ENCODE measurements at regions not wholly inside any gene's neighbourhood (a gene's known extent, or its start where the extent isn't known, plus 50 kb on each side); places are given as distances from the start of the nearest gene placed in this dataset.
A peak's percentile ranks its signal among the peaks of the same experiment; 100 is the strongest.
"Not testable (repeated sequence)": the region's sequence is repeated elsewhere in the genome, so short reads cannot be mapped to it uniquely, and the experiment has no call there.

DNA sequence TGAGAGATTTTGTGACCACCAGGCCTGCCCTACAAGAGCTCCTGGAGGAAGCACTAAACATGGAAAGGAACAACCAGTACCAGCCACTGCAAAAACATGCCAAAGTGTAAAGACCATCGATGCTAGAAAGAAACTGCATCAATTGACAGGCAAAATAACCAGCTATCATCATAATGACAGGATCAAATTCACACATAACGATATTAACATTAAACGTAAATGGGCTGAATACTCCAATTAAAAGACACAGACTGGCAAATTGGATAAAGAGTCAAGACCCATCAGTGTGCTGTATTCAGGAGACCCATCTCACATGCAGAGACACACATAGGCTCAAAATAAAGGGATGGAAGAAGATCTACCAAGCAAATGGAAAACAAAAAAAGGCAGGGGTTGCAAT lies 182.4 kb downstream of the PRELID2 start:
- DNase-seq, result not testable (repeated sequence)

DNA sequence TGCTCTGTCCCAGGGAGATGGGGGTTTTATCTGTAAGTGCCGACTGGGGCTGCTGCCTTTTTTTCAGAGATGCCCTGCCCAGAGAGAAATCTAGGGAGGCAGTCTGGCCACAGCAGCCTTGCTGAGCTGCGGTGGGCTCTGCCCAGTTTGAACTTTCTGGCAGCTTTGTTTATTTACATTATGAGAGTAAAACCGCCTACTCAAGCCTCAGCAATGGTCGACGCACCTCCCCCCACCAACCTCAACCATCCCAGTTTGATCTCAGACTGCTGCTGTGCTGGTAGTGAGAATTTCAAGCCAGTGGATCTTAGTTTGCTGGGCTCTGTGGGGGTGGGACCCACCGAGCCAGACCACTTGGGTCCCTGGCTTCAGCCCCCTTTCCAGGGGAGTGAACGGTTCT lies 188.0 kb downstream of the PRELID2 start:
- not testable (repeated sequence) for DNase-seq

DNA sequence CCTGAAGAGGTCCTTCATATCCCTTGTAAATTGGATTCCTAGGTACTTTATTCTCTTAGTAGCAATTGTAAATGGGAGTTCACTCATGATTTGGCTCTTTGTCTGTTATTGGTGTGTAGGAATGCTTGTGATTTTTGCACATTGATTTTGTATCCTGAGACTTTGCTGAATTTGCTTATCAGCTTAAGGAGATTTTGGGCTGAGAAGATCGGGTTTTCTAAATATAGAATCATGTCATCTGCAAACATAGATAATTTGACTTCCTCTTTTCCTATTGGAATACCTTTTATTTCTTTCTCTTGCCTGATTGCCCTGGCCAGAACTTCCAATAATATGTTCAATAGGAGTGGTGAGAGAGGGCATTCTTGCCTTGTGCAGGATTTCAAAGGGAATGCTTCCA lies 191.9 kb downstream of the PRELID2 start:
- not testable (repeated sequence) for DNase-seq

DNA sequence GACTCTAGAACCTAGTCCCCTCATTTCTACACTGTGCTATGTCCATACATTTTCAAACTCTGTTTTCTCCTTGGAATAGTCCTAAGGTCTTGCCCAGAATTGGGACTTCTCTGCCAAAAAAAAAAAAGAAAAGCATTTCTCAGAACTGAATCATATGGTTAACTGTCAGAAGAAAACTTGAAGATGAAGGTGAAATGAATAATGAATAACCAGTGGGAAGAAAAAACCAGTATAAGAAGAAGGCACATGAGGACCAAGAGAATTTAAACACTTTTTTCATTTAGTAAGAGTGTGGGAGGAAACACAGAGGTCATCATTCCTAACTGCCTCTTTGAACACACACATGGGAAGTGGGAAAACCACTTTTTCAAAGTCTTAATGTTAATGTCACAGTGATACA lies 197.7 kb downstream of the PRELID2 start:
- peak; percentile 73 for DNase-seq

DNA sequence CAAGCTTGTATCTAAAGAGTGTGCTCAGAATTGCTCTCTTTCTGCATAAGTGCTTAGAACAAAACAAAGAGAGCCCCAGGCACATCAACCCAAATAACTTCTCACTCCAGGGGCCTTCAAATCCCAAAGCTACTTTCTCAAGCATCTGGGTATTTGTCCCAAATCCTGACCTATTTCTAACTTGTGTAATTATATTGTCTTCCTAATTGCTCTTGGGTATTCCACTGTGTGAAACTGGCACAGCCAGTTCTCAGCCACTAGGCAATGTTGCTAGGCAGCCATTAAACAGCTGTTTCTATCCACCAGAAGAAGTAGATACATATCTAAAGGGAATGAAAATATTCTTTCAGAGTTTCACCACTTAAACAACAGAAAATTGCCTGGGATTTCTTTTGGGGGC lies 198.8 kb downstream of the PRELID2 start:
- no peak for DNase-seq

DNA sequence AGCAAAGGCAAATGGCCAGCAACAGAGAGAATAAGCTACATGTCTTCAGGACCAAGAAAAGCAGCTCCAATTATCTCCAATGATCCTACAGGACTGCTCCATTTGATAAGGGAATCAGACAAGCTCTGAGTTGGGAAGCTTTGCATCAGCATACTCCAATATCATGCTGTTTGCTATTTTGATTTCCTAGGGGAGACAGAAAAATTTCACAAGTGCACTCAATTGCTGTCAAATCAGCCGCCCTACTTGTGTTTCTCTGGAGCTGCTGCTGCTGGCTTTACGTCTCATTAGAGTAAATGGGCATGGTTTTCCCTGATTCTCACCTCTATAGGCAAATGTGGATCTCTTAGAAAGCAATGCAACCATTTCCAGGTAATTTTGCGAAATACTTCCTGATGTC lies 201.7 kb downstream of the PRELID2 start:
- DNase-seq, result no peak

DNA sequence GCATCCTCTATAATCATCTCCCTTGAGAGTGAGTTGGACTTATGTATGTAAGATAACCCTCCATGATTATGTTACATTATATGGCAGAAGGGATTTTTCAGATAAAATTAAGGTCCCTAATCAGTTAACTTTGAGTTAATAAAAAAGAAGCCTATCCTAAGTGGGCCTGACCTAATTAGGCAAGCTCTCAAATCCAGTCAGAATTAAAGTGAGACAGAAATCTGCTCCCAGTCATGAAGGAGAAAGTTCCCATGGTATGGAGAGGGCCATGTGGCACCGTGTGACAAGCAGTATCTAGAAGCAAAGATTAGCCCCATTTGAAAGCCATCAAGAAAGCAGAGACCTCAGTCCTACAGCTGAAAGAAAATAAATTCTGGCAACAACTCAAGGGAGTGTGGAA lies 202.4 kb downstream of the PRELID2 start:
- no peak for DNase-seq

DNA sequence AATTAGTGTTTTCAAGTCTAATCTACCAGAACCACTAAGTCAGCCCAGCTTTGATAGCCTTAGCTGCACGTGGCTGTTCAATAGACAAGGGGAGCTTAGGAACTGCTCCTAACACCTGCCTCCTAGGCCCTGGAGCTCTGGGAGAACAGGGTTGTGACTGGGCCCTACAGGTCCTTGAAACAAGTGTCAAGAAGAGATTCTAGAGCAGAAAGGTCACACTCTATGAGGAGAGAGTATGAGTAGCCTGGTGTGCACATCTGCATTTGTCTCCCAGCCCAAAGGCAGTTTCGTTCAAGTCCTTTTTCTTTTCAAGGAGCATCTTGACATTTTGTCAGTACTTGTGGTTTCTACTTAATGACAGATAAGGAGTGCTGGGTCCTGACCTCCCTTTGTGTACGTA lies 206.1 kb downstream of the PRELID2 start:
- no peak for DNase-seq

DNA sequence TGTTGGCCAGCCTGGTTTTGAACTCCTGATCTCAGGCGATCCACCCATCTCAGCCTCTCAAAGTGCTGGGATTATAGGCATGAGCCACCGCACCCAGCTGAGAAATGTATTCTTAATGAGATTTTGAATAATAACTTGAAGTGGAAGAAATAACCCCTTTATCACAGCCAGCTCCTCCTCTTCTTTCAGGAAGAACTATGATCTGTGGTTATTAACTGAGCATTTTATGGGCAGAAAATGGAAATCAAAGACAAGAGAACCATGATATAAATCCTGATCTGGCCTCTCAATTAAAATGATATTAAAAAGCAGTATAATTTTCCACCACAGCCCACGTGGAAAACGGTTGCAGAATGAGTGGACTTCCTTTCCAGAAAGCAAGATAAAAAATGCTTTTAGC lies 206.6 kb downstream of the PRELID2 start:
- no peak for DNase-seq

DNA sequence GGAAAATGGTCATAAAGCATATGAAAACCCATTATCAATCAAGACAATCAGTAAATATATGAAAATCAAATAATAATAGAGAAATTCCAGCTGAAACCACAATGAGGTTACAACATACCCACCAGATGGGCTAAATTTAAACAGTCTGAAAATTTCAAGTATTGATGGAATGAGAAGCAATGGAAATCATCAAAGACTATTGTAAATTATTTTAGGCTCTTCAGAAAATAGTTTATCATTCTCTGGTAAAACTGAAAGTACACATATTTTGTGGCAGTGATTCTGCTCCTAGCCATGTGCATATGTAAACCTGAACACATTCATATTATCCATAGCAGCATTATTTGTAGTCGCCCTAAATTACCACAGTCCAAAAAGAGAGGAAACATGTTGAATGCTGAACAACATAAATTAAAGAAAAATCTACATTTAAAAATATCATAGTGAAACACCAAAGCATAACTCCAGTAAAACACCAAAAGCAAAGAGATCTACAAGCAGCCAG lies 215.3 kb downstream of the PRELID2 start:
- DNase-seq, result no peak

DNA sequence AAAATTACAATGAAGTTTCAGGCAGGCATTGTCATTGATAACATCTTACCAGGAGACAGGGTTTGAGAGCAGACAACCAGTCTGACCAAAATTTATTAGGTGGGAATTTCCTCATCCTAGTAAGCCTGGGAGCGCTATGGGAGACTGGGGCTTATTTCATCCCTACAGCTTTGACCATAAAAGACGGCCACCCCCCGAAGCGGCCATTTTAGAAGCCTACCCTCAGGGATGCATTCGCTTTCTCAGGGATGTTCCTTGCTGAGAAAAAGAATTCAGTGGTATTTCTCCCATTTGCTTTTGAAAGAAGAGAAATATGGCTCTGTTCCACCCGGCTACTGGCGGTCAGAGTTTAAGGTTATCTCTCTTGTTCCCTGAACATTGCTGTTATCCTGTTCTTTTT lies 218.4 kb downstream of the PRELID2 start:
- DNase-seq, result not testable (repeated sequence)

DNA sequence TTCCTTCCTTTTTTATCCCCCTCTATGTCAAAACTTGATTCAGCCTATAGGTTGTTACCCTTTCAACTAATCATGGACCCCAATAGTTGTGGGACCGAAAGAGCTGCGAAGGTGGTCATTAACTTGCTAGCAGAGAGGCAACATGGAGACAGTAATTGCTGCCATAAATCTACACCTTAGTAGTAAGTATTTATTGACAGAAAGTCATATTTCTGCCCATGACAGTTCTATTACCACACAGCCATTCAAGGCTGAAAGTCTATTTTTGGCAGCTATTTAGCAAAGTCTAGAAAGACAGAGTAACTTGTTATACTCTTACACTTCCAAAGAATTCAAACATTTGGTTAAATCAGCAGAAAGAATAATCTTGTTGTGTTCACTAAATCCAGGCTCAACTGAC lies 236.2 kb downstream of the PRELID2 start:
- no peak for DNase-seq

DNA sequence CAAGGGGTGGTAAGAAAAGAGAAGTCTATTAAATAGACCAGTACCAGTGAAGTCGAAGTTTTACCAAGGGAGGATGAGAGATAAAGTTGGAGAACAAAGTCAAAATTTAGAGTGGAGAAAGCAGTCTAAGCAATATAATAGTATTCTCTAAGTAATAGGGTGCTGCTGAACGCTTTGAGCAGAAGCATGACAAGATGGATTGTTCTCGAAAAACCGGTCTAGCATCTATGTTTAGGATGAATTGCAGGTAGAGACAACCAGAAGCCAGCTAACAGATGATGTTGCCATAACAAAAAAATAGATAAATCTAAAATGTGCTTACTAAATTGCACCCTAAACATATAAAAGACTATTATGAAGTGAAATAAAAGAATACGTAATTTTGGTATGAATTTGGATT lies 237.0 kb downstream of the PRELID2 start:
- DNase-seq, result no peak

DNA sequence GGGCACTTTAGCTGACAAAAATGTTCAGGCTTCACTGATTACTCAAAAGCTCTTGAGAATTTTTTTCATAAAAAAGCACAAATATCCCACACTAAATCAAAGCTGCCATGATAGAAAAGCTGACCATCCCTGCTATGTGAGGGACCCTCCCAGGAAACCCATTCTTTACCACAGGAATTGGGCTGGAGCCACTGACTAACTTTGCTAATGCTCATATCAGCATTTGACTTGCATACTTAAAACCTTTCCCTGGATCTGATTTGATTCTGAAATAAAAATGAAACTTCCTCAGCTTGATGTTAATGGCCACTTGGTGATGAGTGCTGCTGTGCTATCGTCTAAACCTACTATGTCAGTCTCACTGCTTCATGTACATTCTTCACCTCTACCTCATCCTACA lies 243.6 kb downstream of the PRELID2 start:
- DNase-seq, result peak; percentile 8

DNA sequence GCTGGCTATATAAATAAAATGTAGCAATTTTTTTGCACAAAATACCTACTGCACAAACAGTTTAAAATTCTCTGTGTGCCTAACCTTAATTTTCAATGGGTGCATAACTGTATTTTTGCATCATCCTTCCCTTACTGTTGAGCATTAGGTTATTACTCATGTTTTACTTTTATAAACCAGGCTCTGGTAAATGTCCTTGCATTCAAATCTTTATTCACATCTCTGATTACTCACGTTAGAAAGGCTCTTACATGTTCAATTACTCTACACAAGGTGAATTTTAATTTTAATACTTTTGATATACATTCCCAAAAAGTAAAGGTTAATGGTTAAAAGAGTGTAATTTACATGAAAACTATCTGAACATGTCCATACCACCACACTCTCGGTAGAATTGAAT lies 246.1 kb downstream of the PRELID2 start:
- no peak for DNase-seq

DNA sequence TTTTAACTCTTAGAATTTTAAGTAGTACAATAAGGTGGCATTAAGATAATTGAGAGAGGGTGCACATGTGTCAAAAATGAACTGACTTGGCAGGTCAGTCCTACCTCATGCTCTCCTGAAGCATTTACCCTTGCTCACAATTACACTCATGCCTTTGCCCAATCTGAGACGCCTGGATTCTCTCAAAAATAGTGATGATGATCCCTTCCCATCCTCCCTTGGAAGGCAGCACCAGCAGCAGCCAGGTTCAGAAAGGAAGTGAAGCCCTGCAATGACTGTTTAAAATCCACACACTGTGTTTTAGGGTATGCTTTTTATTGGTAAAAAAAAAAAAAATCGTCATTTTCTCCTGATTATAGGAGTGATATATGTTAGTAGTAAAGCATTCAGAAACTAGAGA lies 246.6 kb downstream of the PRELID2 start:
- DNase-seq, result no peak

DNA sequence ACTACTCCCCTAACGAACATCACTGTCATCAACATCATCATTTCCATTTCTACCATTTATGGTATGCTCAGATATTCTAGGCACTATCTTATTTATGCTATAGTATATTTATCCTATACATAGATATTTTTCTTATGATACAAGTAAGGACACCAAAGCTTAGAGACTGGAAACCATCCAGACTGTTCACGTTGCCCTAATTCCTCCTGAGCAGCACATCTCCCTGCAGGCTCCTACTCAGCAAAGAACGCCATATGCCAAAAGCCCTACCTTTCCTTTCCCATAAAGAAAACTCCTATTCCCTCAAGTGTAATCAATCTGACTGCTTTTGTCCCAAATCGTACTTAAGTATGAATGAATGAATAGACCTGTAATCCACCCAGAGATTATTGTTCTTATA lies 247.0 kb downstream of the PRELID2 start:
- no peak for DNase-seq

DNA sequence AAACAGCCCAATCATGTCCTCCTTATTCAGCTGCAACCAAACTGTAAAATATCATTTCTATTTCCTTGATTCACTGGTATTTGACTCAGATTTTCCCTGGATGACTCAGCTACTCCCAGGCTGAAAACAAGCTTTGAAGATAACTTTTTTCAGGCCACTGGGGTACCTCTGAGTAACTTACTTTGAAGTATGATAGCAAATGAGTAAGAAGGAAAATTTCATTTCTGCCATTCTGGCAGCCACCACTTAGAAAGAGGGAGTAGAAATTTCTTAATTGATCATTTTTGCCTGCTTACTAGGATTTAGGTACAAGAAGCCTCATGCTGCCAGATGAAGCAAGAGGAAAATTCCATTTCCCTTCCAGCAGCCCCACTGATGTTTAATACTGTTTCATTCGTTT lies 247.4 kb downstream of the PRELID2 start:
- DNase-seq, result peak; percentile 91

DNA sequence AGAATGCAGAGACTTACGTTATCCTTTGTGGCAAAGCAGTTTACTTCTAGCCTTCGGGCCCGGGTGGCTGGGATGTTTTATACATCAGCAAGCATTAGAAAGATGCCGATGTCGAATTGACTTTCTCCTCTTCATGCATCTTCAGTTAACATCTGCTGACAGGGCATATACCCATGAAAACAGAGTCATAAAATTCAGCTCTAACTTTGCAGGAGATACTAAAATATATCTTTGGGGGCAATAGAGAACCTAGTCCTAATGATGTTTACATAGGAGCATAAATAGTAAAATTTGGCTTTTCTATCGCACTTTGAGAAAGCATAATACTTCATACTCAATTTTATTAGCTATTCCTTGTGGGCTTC lies 247.9 kb downstream of the PRELID2 start:
- no peak for DNase-seq

DNA sequence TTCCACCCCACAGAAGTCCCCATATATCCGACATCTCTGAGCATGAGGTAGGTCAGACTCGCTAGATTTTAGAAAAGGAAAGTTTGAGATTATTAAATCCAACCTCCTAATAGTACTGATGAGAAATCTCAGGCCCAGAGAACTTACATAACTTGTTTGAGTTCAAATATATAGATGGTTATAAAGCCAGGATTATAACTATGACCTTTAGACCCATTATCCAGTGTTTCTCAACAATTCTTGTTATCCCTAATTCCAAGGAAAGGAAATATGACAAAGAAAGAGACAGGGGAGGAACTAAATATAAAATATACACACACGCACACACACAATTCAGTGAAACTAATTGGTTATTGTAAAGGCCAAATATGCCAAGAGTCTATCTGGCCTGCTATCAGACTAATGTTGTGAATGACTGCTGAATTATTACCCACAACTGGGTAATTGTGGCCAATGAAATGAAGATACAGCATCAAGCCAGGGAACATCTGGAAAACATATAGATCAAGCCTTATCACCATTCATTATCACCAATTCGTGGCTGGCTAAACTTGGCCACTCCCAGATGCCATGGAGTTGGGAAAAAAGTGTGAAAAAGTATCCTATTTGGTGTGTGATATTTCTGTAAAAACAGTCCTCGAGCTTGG lies 248.4 kb downstream of the PRELID2 start:
- DNase-seq, result no peak

DNA sequence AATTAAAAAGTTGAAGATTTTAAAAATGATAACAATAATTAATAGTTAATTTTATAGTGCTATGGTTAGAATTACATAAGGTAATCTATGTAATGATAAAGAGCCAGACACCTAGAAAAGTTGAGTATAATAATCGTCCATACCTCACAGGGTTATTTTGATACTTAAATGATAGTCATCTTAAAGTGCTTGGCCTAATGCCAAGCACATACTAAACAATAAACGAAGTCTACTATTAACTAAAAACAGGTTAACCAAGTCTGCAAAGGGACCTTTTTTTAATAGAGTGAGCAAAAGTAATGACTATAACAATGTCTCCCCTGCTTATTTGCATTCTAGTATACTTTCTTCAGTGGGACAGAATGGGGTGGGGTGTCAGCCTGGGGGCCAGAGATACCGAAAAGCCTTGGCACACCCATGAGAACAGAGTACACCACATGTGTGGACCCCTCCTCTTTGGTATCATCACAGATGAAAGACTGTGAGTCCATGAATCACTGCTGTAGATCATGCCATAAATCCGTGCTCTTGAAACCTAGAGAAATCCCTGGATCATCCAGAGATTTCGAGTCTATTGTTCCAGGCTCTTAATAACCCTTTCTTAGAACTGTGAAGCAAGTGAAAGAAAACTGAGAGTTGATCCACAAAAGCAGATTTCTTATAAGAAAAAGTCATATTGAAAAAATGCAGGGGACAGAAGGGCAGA lies 249.5 kb downstream of the PRELID2 start:
- DNase-seq, result no peak

DNA sequence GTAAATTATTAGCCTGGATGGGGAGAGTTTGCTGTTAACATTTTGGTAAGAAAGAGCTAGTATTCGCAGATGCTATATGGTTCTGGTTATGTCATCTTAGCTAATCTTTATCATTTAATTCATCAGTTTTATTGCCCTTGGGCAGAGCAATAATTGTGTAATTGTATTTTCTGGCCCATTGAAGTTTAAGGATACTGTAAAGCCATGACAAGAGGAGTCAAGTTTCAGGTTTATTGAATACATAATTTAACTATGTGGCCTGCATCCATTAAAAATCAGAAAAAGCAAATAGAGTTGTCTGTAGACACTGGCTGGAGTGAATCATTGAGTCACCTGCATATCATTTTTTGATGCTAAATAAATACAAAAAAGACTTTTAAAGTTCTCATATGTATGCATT lies 255.8 kb downstream of the PRELID2 start:
- DNase-seq, result no peak

DNA sequence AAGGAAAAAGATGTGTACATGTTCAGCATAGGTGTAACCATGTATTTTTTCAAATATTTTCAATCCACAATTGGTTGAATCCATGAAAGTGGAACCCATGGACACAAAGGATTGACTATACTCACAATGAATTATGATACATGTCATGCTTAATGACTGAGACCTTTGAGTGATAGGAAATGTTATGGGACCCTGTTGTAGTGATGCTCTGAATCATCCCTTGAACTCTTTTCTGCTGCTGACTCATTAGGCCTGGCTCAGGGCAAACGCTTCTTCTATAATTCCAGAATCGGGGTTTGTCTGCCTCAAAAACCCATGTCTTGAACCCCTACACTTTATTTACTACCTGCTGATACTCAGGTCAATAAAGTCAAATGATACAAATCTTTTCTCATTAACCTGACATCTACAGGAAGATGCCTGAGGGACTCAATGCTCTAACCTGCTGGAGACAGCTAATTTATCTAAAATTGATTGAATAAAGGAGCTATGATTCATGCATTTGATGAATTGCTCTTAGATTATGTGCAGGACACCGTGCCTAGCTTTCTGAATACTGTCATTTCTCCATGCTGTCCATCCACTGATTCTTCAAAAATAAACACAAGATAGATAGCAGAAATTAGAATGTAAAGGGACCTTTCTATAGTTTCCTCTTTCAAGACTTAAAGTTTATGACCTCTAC lies 260.1 kb downstream of the PRELID2 start:
- no peak for DNase-seq

DNA sequence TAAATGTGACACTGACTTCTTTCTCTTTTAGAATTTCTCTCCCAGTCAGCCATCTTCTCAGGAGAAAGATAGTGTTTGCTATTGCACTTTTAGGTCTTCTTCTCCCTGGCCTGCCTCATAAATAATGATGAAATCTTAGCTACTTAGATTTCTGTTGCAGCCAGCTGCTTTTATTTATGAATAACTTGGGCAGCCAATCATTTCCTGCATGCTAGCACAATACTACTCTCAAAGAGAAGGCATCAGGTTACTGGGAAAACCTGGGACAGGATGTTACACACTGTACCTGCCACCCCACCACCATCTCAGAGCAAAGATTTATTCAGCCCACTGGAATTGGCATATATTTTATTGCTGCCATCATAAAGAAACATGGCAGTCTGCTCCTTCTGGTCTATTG lies 266.6 kb downstream of the PRELID2 start:
- peak; percentile 37 for DNase-seq
